ENCODE measurements at regions not wholly inside any gene's neighbourhood (a gene's known extent, or its start where the extent isn't known, plus 50 kb on each side); places are given as distances from the start of the nearest gene placed in this dataset.

- DNase-seq (no peak), ATAC-seq (ENCODE audit: low FRiP score in 2 of 2) (no peak)
- H3K9me3 ChIP-seq, result peaks cover 0 to 11% (median 11%) of the 10 kb centered on the region in 4 donors
- TF ChIP-seq POLR2A (IDR thresholded peaks at IDR 0.05) (no peak), EP300 (IDR thresholded peaks at IDR 0.05) (no peak), CTCF (IDR thresholded peaks at IDR 0.05) (no peak), POLR2AphosphoS5 (IDR thresholded peaks at IDR 0.05) (no peak)
- H3K4me3 ChIP-seq, result no peak overlapping the region
- no peak overlapping the region for H3K27ac ChIP-seq
- 74 to 89% methylated on average over 3 of the region's 3 CpGs for WGBS, 2 donors
- no peaks in the 10 kb centered on the region for H3K36me3 ChIP-seq
- peaks cover 0 to 2% (median 0%) of the 10 kb centered on the region in 4 donors for H3K4me1 ChIP-seq
- H3K27me3 ChIP-seq, result no peaks in the 10 kb centered on the region
Observed at GRCh38 chr3:170714122-170714521, 128.2 kb upstream of the SLC7A14 start.

GRCh38 chr3:170713653-170714052 lies 127.8 kb upstream of the SLC7A14 start:
- WGBS, 2 donors, result 47 to 55% methylated on average over 4 of the region's 4 CpGs
- Histone ChIP-seq H3K4me3 (no peak overlapping the region), H3K36me3 (no peaks in the 10 kb centered on the region), H3K4me1 (peaks cover 0 to 2% (median 0%) of the 10 kb centered on the region in 4 donors), H3K27ac (no peak overlapping the region), H3K9me3 (peaks cover 0 to 15% (median 11%) of the 10 kb centered on the region in 4 donors), H3K27me3 (no peaks in the 10 kb centered on the region)
- ATAC-seq (ENCODE audit: low FRiP score in 2 of 2) (no peak), DNase-seq (no peak)
- TF ChIP-seq CTCF (IDR thresholded peaks at IDR 0.05), result no peak
- no peak for TF ChIP-seq POLR2AphosphoS5 (IDR thresholded peaks at IDR 0.05)
- TF ChIP-seq EP300 (IDR thresholded peaks at IDR 0.05), result no peak
- no peak for TF ChIP-seq POLR2A (IDR thresholded peaks at IDR 0.05)

- H3K27ac ChIP-seq, result no peak overlapping the region
- peaks cover 0 to 2% (median 0%) of the 10 kb centered on the region in 4 donors for H3K4me1 ChIP-seq
- H3K36me3 ChIP-seq, result no peaks in the 10 kb centered on the region
- no peak overlapping the region for H3K4me3 ChIP-seq
- H3K9me3 ChIP-seq, result peaks cover 0 to 15% (median 11%) of the 10 kb centered on the region in 4 donors
- ATAC-seq (ENCODE audit: low FRiP score in 2 of 2) (no peak), DNase-seq (no peak)
- no peaks in the 10 kb centered on the region for H3K27me3 ChIP-seq
- TF ChIP-seq CTCF (IDR thresholded peaks at IDR 0.05) (no peak), POLR2A (IDR thresholded peaks at IDR 0.05) (no peak), POLR2AphosphoS5 (IDR thresholded peaks at IDR 0.05) (no peak), EP300 (IDR thresholded peaks at IDR 0.05) (no peak)
- WGBS, 2 donors, result 45 to 52% methylated on average over 2 of the region's 2 CpGs
Observed at GRCh38 chr3:170712798-170713197, 126.9 kb upstream of the SLC7A14 start.

- WGBS, 2 donors, result 65 to 70% methylated on average over 1 of the region's 1 CpG
- peaks cover 0 to 2% (median 0%) of the 10 kb centered on the region in 4 donors for H3K4me1 ChIP-seq
- H3K27ac ChIP-seq, result no peak overlapping the region
- no peak for DNase-seq
- no peak for ATAC-seq (ENCODE audit: low FRiP score in 2 of 2)
- TF ChIP-seq POLR2A (IDR thresholded peaks at IDR 0.05), result no peak
- no peaks in the 10 kb centered on the region for H3K36me3 ChIP-seq
- peaks cover 0 to 15% (median 11%) of the 10 kb centered on the region in 4 donors for H3K9me3 ChIP-seq
- no peaks in the 10 kb centered on the region for H3K27me3 ChIP-seq
- H3K4me3 ChIP-seq, result no peak overlapping the region
Observed at GRCh38 chr3:170712336-170712735, 126.5 kb upstream of the SLC7A14 start.

GRCh38 chr3:170711786-170712185 lies 125.9 kb upstream of the SLC7A14 start:
- TF ChIP-seq EP300 (IDR thresholded peaks at IDR 0.05) (no peak), POLR2A (IDR thresholded peaks at IDR 0.05) (no peak), POLR2AphosphoS5 (IDR thresholded peaks at IDR 0.05) (no peak), CTCF (IDR thresholded peaks at IDR 0.05) (no peak)
- Histone ChIP-seq H3K27me3 (no peaks in the 10 kb centered on the region), H3K4me3 (no peak overlapping the region), H3K4me1 (peaks cover 0 to 2% (median 0%) of the 10 kb centered on the region in 4 donors), H3K27ac (no peak overlapping the region), H3K9me3 (peaks cover 0 to 15% (median 11%) of the 10 kb centered on the region in 4 donors), H3K36me3 (no peaks in the 10 kb centered on the region)
- ATAC-seq (ENCODE audit: low FRiP score in 2 of 2) (no peak), DNase-seq (no peak)

Data from upper lobe of left lung (tissue), 6 donors.